GM21717 (cell line): ENCODE measurements at regions not wholly inside any gene's neighbourhood (a gene's known extent, or its start where the extent isn't known, plus 50 kb on each side); places are given as distances from the start of the nearest gene placed in this dataset.

Experiments used
- ATAC-seq: cut with Tn5 transposase; IDR thresholded peaks from one replicate; pipeline ENCODE4 v1.9.1; 2021; ENCODE audit warnings: mild to moderate bottlenecking, moderate library complexity; ENCODE audit not compliant: unreplicated experiment

DNA sequence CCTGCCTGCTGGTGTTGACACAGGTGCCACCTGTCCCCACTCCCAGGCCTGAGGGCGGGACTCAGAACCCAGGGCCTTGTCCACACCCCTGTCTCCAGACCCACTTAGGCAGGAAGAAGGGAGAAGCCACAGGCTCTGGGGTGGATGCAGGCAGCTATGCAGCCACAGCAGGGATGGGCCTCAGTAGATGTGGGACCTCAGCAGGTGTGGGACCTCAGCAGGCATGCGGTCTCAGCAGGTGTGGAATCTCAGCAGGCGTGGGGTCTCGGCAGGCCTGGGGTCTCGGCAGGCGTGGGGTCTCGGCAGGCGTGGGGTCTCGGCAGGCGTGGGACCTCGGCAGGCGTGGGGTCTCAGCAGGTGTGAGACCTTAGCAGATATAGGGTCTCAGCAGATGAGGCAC lies 118.0 kb upstream of the PITRM1 start:
- ATAC-seq: no peak

DNA sequence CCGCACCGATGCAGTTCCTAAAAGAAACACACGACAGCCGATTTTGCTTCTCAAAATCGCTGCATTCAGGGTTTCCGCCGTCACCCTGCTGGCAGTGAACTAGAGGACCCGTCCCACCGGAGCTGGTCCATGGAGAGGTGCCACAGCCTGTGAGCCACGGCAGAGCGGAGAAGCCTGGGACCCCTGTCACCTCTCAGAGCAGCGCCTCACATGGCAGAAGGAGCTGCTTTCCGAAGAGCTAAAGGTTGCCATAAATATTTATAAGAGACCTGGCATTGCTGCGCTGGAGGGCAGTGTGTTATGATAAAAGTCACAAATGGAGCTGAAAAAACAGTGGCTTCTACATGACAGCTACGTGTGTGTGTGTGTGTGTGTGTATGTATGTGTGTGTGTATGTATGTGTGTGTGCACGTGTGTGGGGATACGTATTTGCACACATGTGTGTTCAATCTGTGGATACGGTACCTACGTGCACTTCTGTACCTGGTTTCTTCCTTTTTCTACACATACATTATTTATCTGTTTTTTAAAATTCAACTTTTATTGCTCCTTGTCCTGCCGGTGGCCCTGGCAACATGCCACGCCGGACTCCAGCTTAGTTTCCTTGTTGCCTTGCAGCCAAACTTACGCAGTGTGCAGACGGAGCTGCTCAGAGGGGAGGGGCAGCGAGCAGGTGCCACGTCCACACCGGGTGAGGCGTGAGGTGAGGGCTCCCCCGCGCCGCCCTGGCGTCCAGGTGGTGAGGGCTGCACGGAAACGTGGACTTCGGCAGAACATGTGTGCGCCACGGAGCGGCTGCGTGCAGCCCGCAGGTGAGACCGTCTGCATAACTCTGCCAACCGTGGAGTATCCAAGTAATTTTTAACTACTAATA lies 115.2 kb upstream of the PITRM1 start:
- ATAC-seq: no peak

DNA sequence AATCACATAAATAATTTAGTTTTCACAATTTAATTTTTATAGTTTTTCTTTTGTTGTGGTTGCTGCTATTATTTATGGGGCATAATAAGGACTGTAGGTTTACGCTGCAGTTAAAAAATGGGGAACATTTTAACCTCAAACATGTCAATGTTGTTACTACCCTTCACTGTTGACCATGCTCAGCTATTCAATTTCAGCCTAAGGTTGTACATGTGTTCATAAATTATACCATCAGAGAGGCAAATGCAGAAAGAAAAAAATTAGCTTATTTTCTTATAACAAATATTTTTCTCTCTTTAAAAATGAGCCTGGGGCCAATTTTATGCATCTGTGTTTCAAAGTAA lies 110.1 kb upstream of the PITRM1 start:
- no peak for ATAC-seq

DNA sequence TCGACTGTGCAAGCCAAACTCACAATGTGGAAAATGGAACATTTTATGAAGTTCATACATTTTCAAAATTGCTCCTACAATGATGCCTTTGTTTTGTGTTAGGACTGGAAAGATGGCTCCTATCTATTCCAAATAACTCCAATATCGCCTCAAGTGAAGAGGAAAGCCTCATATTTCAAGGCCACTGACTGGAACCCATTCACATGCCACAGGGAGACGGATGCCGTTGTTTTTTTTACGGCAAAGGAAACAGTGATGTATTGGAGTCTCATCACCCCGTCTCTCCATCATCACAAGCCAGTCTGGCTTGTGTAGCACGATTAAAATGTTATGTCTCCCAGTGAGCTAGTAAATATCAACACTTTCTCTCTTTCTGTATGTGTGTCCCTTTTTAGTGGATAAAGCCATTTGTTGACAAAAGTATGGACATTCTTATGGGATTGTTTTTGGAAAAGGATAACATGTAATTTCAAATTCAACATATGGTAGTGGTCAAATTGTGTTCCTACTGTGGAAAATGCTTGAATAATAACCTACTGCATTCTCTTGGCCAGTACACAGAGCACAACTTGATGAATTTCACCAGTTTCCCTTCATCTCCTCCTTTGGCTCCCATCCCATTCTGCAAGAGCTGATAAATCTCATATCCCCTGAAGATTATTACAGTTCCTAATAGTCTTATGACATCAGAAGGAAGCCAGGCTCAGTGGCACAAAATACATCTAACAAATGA lies 109.5 kb upstream of the PITRM1 start:
- ATAC-seq: no peak

DNA sequence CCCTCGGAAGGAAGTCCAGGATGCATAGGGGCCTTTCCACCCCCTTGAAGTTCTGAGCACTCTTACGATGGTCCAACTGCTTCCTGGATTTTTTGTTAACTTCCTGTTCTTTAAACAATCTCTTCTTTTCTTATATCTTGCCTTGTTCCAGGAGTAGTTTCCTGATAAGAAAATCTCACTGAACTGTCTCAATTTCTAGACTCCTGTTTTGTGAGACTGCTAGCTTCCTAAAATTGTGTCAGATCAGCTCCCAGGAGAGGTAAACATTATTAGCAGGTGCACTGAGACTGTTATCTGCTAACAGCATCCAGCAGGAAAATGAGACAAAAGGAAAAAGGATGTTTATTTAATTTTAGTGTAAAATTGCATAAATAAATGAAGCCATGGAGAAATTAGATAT lies 106.2 kb upstream of the PITRM1 start:
- no peak for ATAC-seq

DNA sequence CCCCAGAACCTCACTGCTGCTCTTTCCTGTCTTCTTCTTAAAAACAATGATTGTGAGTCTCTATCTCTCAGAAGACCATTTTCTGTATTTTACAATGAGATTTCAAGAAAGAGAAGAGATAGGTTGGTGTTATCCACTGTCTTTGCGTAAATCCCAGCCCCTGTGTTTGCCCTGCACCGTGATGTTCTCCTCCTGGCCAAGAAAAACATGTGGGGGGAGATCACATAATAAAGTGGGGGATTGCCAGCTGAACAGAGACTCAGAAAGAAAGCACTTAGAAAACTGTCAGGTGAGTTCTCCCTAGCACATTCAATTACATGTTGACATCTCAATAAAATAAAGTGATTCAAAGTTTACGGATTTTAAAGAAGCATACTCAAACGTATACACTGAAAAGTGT lies 105.0 kb upstream of the PITRM1 start:
- ATAC-seq: no peak

DNA sequence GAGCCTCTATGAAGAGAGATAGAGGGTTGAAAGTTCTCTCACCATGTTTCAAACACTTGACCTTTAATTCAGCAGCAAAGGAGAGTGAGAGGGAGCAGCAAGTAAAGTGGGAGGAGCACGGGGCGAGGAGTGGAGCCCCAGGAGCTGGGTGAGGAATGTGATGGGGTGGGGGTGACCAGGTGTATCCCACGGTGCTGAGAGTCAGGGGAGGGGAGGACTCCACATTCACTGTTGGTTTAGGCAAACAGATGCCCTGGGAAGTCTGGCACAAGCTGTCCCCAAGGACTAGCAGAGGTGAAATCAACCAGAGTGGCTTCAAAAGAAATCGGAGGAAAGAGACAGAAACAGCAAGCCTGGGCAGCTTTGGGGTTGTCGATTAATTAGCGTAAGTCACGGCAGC lies 101.8 kb upstream of the PITRM1 start:
- no peak for ATAC-seq

DNA sequence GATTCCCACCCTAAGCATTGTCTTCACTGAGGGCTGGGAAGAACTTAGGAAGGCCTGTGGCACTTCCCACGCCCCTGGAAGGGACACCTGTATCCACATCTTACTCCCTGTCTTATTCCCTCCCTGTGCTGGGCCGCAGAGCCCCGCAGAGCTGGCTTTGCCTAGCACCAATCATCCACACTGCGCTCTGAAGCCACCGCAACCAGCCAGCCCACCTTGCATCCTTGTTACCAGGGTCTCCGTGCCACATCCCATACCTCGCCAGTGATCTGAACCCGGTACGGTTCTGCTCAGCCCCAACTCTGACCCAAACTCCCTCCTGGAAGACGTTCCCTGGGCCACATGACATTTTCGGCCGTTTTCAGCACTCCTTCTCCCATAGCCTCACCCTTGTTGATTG lies 101.4 kb upstream of the PITRM1 start:
- no peak for ATAC-seq

DNA sequence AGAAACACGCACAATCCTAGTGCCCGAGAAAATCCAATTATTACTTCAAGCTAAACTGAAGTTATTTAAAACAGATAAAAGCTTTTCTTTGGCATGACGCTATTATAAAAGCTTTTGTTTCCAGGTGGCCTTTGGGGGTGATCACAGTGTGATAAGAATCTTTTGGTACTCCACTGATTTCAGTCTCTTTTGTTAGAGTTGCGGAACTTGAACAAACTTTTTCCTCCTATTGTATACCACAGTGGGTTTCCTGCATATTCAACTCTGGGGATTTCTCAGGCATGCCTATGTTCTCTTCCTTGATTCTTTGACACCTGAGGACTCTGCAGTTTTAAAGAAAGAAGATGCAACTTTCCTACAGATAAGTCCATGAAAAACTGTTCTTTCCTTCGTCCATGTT lies 99.7 kb upstream of the PITRM1 start:
- no peak for ATAC-seq

DNA sequence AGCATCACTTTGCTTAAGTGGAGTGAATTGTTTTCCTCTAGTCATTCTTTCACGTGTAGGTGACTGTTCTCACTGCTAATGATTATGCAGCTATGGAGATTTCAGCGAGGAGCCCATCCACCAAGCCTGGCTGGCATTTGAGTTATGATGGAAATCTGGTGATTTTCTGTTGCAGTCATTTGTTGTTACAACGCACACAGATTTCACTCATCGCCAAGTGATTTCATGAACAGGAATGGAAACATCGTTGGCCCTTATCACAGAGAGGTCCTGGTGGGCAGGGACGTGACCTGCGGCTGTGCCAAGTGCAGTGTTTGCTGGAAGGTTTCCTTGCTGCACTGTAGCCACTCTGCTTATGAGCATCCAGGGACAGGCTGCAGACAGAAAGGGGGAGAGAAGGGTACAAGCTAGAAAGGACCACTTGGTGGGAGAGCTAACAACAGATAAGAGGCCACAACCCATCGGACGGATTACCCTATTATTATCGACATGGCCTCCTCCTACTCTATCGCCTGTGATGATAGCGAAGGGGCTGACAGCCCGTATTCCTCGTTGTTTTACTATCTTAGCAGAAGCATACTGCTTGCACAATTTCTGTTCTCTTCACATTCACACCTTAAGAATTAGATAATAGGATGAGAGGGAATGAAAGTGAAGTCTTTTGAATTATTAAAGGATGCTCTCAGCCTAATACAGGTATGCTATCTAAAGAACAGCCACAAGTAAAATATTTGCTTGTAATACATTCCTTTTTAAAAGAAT lies 99.0 kb upstream of the PITRM1 start:
- no peak for ATAC-seq

DNA sequence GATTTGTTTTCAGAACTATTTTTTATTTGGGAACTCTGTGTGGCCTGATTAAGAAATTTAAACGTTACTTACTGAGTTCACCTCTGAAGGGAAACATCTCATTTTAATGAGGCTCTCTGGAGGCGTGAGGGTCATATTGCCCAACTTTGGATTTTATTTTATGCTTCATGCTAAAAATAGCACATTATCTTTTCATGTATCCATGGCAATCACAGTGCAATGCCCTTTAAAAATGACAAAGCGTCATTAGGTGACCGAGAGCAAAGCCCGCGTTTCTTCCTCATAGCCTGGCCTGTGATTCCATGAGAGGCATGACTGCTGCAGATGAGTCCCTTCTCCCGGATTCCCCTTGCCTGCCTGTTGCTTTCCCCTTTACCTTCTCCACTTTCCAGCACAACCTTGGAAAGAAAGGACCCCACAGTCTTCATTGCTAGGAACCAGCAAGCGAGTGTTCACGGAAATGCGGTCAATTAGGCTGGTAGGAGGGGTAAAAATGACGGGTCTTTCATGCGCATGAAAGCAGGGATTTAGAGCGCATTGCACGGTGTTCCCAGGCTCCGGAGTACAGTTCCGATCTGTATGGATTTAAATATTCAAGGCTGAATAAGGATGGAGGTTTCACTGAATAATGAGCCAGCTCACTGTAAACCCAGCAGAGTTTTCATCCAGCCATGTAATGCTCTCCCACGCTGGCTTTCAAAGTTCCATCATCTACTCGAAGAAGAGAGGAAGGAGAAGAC lies 98.2 kb upstream of the PITRM1 start:
- ATAC-seq: no peak

DNA sequence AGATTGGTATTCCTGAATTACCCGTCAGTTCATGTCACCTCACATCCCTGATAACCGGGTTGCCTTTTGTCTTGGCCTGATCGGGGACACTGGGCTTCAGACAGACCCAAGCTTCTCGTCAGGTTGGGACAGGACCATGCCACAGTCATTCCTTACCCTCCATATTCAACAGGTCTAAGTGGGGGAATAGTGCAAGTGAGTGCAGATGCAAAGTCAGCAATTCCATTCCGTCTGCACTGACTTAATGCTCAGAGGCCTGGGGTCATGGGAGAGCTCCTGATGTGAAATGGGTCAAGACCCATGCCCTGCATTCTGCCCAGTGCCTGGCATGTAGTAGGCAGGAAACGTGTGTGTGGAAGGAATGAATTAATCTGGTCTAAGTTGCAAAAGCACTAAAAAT lies 95.4 kb upstream of the PITRM1 start:
- no peak for ATAC-seq

DNA sequence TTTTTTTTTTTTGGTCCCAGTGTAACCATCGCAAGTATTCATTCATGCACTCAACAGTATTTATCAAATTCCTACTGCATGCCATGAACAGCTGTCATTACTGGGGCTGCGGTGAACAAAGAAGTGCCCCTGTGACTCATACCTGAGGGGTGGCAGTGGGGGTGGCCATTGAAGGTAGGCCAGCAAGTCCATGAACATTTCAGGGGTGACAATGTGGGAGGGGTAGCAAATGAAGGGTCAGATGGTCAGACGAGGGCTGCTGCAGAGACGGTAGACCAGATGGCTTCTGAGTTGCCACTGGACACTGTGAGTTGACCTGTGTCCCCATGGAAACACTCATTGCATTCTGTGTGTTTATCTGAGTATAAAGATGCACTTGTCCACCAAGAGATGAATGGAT lies 92.5 kb upstream of the PITRM1 start:
- no peak for ATAC-seq

DNA sequence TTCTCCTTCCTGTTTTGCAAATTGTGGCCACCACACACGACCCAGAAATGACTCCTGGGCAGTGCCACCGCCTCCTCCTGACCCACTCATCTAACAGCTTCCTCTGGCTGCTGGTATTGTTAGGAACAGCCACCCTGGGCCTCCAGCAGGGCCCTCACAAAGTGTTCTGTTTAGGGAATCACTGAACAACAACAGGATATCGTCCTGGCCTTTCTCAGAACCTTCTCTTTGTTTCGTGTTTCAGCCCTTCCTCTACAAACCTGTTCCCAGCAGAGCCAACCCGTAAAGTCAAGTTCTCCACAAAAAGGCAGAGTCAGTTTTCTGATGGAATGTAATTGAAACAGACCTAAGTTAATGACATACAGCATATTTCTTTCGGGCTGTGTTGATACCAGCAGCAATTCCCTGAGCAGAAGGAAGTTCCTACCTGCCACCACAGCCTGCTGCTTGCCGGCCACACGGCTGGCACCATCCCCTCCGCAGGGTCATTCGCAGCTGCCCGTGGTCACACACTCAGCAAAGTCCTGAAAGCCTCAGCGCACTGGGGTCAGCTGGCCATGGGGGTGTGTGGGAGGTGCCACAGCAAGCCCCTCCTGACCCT lies 91.7 kb upstream of the PITRM1 start:
- no peak for ATAC-seq

DNA sequence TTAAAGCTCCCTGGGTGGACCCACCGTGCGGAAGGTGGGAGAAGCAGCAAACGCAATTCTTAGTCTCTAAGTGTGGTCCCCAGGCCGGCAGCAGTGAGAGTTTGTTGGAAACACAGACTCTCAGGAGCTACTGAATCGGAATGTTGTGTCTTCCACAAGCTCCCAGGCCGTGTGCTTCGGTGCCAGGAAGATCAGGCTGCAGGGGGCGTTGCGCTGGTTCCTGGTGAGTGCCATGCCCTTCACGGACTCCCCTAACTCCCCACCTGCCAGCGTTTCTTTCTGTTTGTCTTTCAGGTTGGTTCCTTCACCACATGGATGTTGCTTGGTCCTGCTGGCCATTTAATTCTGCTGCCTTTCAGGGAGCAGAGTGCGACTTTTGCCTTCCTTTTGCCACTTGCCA lies 91.2 kb upstream of the PITRM1 start:
- no peak for ATAC-seq

DNA sequence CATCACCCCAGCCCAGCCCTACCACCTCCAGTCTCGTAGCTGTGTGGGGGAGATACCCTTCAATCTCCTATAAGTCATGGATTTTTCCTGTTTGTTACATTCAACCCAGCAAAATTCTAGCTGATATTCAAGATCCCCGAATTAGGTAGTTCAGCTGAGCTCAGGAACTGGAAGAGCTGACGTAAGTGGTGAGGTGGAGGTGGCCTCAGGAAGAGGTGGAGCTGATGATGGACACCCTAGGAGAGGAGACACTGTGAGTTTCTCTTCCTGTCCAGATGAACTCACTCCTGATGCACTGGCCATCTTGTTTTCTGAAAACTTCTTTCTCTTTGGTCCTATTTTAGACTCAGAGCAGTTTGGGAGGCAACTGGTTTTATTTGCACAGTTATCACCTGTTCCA lies 90.5 kb upstream of the PITRM1 start:
- ATAC-seq: no peak

DNA sequence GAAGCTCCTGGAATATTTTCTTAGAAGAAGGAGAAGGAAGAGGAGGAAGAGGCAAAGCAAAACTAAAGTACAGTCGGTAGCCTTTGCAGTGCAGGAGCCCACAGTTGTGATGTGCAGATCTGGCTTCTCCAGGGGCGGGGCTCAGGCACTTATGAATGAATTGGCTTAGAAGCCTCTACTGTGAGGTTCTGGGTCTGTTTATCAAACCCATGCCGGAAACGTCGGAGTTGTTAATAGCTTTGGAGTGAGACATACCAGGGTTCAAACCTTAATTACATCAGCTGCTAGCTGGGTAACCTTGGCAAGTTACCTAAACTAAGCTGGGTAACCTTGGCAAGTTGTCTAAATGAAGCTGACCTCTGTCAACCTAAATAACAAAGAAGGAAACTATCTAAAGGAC lies 89.3 kb upstream of the PITRM1 start:
- no peak for ATAC-seq

DNA sequence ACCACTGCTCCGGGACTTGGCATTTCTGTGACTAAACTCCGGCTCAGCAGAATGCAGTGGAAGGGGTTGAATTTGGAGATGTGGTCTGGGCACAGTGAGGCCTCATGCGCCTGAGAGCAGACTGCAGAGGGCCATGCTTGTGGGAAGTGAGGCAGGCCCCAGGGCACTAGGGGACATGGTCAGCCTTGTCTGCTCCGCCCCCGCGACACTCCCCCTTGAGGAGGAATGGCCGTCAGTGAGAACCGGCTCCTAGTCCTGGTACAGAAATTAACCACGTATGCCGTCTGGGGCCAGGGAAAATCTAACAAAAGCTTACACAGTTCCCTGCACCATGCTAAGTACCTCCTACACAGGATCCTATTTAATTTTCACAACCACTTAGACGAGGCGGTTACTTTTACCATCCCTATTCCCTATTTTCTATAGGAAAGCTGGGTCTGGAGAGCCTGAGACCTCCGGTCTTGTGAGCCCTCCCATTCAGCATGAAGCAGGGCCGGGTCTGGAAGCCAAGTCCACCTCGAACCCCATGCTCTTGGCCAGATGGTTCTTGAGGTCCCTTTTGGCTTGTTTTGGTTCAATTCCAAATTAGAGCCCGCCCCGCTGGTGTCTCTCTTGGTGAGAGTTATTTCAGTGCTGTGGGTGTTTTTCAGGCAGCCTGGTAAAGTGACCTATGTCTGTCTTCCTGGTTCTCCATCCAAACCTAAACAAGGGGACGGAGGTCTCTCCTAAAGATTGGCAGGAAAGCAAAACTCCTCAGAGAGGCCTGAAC lies 87.7 kb upstream of the PITRM1 start:
- ATAC-seq: no peak

DNA sequence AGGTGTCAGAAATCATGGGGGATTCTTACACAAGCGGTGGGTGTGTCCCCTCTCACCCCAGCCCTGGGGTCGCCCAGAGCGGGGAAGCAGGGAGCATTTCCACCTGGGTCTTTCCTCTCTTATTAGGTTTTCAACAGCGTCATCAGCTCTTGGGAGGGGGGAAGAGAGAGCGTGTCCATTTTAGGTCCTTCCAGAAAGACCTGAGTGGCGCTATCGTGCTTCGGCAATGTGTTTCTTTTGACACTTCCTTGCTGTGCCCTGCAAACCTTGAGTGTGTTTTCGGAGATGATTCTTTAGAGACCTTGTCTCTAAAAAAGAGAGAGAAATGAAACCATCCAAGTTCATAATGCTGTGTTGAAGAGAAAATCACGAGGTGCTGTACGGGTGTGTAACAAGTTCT lies 86.9 kb upstream of the PITRM1 start:
- no peak for ATAC-seq

DNA sequence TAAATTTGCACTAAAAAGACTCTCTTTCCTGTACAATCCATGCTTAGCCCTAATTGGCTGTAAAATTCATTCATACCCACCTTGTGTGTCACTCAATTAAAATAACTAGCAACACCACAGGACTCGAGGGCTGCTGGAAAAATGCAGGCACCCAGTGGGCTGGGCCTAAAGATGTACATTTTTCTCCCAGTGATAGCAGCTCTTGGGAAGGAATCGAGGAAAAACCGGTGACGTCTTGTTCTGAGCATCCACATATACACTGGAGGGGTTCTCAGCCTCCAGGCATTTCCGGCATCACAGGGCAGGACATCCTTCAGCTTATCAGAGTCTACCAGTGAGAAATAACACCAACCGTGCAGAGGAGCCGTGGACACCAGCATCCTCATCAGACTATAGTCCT lies 85.8 kb upstream of the PITRM1 start:
- ATAC-seq: no peak
